RCC 7860 (cell line): ENCODE measurements at regions not wholly inside any gene's neighbourhood (a gene's known extent, or its start where the extent isn't known, plus 50 kb on each side); places are given as distances from the start of the nearest gene placed in this dataset.

Source experiments
- DNase-seq: peaks from one replicate; pipeline ENCODE4 v3.0.0-alpha.2; 2015; ENCODE audit warnings: low spot score
- FAIRE-seq: peaks from 2 replicates; lab custom pipeline; 2012; peaks lifted over from hg19 to GRCh38; lab: Jason Lieb, UNC

GRCh38 chr14:76657404-76657803 is 103.9 kb upstream of the VASH1 start:
- no peak for FAIRE-seq
- no peak for DNase-seq

DNA sequence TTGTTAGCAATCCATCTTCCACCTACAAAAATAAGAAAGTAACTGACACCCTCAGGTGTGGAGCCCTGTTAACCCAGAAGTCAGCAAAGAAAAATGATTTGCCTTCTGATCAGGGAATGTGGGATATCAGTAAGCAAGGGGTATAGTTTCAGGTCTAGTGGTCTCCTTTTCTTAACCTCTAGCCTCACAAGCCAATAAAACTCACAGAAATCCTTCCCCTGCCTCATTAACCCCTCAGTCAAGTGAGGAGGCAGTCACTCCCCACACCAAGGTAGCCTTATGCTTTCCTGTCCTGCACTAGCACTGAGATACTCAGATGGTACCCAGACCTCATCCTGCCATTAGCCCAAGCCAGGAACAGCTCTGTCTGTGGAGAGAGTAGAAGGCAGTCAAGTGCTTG is 103.4 kb upstream of the VASH1 start:
- FAIRE-seq (no peak), DNase-seq (no peak)

GRCh38 chr14:76662580-76662979 is 98.7 kb upstream of the VASH1 start:
- FAIRE-seq, result no peak
- DNase-seq, result no peak

DNA sequence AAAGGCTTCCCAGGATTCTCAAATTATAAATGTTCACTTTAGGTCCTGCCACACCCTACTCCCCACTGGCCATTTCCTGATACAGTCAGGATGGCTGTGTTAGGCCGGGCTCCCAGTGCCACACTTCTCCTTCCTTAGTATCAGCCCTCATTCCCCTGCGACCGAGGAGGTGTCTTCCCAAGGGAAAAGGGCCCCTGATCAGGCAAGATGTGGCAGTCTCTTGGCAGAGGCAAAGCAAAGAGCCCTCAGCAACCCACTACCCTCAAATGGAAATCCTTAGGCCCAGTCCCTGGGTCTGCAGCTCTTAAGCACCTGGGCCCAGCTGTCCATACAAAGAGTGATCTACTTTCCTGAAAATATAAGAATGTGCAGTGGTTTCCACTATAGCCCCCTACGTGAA is 96.5 kb upstream of the VASH1 start:
- DNase-seq, result no peak
- FAIRE-seq, result no peak

DNA sequence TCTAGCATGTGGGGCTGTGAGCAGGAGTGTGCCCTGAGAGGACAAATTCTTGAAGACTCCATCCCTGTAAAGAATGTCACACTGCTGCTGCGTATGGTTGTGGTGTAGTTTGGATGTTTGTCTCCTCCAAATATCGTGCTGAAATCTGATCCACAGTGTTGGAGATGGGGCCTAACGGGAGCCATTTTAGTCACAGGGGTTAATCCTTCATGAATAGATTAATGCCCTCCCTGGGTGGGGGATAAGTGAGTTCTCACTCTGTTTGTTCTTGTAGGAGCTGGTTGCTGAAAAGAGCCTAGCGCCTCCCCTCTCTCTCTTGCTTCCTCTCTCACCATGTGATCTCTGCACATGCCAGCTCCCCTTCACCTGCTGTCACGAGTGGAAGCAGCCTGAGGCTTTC is 94.5 kb upstream of the VASH1 start:
- FAIRE-seq (no peak), DNase-seq (no peak)

DNA sequence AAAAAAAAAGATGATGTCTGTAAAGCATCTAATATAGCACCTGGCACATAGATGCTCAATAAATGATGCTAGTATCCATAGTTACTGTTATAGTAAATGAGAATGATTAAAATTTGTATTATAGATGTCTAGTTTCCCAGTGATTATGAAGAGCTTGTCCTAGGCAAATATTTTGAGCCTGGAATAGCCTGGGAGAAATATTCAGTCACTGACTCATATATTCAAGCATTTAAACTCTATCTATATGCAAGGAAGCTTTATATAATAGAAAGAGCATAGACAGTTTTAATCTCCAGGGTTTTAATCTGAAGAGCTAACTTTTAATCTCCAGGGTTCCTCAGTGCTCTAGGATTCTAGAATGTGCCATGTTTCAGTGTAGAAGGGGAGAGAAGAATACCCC is 91.5 kb upstream of the VASH1 start:
- DNase-seq (no peak), FAIRE-seq (no peak)

DNA sequence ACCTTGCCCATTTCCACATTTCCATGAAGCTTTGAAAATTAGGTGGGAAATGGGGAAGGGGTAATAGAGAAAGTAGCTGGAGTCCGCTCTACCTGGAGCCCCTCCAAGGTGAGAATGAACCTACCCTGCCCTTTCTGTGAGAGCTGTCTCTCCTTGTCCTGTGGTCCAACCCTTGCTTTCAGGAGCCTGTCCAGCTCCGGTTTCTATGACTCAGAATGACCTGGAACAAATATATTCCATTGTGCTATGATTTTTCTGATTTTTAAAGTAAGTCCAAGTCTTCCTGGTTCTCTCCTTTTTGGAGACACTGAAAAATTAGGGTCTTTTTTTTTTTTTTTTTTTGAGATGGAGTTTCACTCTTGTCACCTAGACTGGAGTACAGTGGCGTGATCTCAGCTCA is 89.1 kb upstream of the VASH1 start:
- no peak for DNase-seq
- FAIRE-seq, result no peak

DNA sequence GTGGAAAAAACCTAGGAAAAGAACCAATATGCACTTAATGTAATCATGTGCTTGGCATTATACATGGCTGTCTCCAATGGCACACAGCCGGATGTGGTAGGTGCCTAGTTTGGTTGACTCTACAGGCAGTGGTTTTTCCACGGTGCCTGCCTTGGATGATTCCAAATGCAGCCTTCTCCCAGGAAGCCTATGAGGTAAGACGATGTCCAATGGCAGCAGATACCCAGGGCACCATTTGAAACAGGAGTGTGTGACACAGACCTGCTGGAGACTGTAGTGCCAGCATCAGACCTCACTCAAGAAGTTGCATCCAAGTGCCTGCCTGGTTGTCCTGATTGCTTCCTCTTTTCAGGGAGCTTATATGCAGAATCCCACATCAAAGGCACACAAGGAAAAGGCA is 88.0 kb upstream of the VASH1 start:
- FAIRE-seq (no peak), DNase-seq (no peak)

GRCh38 chr14:76675046-76675445 is 86.2 kb upstream of the VASH1 start:
- no peak for DNase-seq
- FAIRE-seq, result no peak

- no peak for DNase-seq
- no peak for FAIRE-seq
Measured at GRCh38 chr14:76676539-76676938, 84.7 kb upstream of the VASH1 start.

DNA sequence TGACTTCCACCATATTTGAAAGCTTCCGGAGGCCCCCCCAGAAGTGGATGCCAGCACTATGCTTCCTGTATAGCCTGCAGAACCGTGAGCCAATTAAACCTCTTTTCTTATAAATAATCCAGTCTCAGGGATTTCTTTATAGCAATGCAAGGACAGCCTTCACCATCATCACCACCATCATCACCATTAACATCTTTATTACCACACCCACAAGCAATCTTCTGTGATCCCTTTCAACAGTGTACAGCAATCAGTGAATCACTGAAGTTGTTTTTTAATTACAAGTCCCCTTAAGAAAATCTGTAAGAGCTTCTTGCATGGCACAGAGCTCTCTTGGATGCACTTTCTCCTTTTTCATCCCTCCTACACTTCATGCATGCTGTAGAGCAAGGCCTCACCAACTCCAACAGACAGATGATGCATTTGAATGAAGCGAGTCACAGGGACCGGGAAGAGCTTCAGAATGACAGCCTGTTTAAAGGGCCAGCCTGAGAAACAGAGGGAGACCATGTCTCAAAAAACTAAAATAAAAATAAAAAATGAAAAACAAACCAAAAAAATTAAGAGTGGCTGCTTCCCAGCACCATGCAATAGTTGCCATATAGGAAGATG is 83.6 kb upstream of the VASH1 start:
- DNase-seq, result no peak
- no peak for FAIRE-seq

DNA sequence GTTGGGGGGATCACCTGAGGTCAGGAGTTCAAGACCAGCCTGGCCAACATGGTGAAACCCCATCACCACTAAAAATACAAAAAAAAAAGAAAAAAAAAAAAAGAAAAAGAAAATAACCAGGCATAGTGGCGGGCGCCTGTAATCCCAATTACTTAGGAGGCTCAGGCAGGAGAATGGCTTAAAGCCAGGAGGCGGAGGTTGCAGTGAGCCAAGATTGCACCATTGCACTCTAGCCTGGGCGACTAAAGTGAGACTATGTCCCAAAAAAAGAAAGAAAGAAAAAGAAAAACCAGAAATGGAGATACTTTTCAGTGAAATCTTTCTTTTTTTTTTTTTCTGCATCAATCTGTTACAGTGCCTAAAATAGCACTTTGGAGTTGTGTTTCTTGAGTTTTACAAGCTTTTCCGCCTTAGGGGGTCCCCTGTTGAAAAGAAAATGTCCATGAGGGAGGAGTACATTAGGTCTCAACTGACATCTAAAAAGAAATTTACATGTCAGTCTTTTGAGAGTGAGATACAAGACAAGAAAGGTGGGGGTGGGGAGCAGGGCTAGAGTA is 82.9 kb upstream of the VASH1 start:
- no peak for FAIRE-seq
- no peak for DNase-seq

DNA sequence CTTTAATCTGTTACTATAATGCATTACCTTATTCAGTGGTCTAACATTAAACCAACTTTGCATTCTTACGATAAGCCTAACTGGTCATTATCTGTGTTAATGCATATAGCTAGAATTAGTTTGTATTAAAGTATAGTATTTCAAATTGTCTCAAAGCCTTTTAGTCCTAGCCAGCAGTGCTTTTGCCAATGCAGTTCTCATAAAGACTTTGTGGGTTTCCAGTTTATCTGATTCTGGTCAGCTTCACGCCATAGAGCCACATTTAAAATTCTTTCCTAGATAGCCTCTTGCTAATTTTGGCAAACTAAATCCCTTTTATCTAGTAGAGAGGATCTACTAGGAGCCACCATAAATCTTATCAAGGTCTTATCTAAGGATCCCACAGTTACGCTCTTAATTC is 78.9 kb upstream of the VASH1 start:
- no peak for FAIRE-seq
- no peak for DNase-seq

DNA sequence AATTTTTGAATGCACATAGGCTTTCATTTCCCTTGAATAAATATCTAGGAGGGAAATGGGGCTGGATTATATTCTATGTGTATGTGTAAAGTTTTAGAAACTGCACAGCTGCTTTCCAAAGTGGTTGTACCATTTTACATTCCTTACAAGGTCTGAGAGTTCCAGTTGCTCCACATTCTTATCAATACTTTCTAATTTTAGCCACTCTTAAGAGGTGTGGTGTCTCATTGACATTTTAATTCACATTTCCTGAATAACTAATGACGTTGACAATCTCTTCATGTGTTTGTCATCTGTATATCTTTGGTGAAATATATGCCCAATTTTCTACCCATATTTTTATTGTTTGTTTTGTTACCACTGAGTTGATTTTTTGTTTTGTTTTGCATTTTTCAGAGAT is 74.6 kb upstream of the VASH1 start:
- FAIRE-seq, result no peak
- no peak for DNase-seq

DNA sequence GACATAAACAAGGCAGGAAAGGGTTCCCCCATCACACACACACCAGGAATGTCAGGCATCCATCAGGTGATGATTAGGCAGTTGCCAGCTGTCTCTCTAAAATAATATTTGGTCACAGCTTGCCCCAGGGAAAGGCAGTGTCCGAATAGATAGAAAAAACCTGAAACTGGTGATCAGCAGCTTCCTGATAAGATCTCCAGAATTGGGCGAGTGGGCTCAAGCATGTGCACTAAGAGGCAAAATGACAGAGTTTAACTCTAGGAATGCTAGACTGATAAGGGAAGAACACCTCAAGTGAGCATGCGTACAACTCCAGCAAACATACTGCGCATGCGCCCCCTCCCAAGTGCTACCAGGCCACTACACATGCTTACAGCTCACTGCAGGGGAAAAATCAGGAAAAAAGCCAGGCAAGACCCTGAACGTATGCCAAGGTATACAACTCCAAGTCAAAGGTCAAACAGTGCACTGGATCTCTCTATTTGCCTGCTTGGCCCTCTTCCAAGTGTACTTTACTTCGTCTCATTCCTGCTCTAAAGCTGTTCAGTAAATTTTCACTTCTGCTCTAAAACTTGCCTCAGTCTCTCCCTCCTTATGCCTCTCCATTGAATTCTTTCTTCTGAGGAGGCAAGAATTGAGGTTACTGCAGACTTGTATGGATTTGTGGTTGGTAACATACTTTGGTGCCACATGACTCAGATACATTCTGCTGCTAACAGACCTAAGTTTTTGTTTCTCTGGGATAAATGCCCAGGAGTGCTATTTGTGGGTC is 73.5 kb upstream of the VASH1 start:
- DNase-seq (no peak), FAIRE-seq (no peak)

- FAIRE-seq (no peak), DNase-seq (no peak)
Measured at GRCh38 chr14:76688383-76688671, 72.9 kb upstream of the VASH1 start.

DNA sequence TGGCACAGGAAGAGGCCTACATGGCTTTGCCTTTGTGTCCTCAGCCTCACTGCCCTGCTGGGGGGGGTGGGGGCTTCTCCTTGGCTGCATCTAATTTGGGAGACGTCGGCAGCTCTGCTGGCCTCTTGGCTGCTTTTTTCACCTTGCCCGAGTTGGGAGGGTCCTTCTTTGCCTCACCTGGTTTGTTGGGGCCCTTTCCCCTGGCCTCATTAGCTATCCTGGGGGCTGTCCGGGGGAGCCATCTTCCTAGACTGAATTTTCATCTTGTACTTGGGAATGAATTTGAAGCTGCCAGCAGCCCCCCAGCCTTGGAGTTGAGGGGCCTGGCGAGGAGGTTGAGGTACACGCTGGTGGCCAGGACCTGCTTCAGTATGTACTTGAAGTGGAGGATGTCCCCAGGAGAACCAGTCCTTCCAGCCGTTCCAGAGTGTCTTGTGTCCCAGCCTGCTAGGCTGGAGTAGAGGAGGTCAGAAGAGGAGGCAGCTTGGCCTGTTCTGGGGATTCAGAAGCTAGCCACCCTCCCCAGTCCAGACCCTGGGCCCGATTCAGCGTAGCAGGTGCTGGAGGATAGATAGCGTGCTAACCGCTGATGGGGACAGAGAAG is 70.7 kb upstream of the VASH1 start:
- no peak for DNase-seq
- FAIRE-seq, result no peak

GRCh38 chr14:76694106-76694505 is 67.2 kb upstream of the VASH1 start:
- DNase-seq (no peak), FAIRE-seq (no peak)

DNA sequence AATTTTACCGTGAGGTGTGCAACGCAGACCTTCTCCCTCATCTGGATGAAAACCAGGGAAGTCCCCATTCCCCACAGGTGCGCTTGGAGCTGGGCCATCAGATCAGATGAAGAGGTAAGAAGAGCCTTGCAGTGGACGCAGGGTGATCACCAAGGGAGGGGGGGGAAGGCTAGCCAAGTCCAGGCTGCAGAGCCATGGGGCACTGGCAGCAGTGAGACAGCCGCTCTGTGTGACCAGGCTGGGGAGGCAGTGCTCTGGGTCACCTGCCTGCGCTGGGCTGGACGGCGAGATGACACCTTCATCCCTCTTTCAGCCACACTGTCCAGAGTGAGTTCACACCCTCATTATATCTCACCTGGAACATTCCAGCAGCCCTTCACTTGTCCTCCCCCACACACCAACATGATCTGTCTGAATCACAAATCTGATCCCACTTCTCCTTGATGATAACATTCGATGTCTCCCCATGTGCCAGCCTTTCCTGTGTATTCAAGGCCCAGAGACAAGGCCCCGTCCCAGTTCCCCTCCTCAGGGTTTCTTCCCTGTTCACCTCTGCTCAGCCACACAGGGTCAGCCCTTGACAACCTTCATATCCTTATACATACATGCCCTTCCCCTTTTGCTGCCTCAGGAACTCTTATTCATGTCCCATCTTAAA is 65.9 kb upstream of the VASH1 start:
- FAIRE-seq (no peak), DNase-seq (no peak)

GRCh38 chr14:76696361-76696760 is 64.9 kb upstream of the VASH1 start:
- DNase-seq (no peak), FAIRE-seq (no peak)

DNA sequence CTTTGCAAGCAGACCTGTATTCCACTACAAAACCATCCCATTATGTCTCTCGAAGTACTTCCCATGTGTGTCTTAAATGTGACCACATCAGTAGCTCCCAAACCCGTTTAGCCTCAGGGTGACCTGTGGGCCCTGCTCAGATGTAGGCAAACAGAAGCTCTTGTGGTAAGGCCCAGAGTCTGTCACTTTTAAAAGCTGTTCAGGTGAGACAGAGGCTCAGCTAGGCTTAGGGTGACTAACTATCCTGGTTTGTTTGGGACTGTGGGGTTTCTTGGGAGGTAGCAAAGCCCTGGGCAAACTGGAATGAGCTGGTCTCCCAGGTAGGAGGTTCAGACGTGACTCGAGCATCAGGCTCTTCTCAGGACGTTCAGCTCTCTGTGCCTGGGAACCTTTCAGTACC is 64.5 kb upstream of the VASH1 start:
- no peak for DNase-seq
- no peak for FAIRE-seq
